NCI-H345 (cell line): ENCODE measurements at regions not wholly inside any gene's neighbourhood (a gene's known extent, or its start where the extent isn't known, plus 50 kb on each side); places are given as distances from the start of the nearest gene placed in this dataset.

Experiments used
- DNase-seq: peaks from one replicate; lab custom pipeline; 2025; lab: John Stamatoyannopoulos, UW

- DNase-seq, result no peak
These were observed 77.0 kb upstream of the CCL2 start for GRCh38 chr17:34178092-34178491.

GRCh38 chr17:34182036-34182803 is 72.9 kb upstream of the CCL2 start:
- no peak for DNase-seq

- no peak for DNase-seq
These were observed 59.1 kb upstream of the CCL2 start for GRCh38 chr17:34195987-34196386.

GRCh38 chr17:34198519-34198918 is 56.6 kb upstream of the CCL2 start:
- DNase-seq, result no peak

- DNase-seq, result no peak
These were observed 55.6 kb upstream of the CCL2 start for GRCh38 chr17:34199454-34199853.

GRCh38 chr17:34199932-34200534 is 55.1 kb upstream of the CCL2 start:
- DNase-seq, result peak; percentile 80

- no peak for DNase-seq
These were observed 53.9 kb upstream of the CCL2 start for GRCh38 chr17:34201225-34201624.

- no peak for DNase-seq
These were observed 53.3 kb upstream of the CCL2 start for GRCh38 chr17:34201767-34202166.

GRCh38 chr17:34203018-34203638 is 52.0 kb upstream of the CCL2 start:
- DNase-seq, result no peak

- DNase-seq, result no peak
These were observed 50.7 kb upstream of the CCL2 start for GRCh38 chr17:34204402-34204801.
